H9 (cell line): ENCODE measurements at regions not wholly inside any gene's neighbourhood (a gene's known extent, or its start where the extent isn't known, plus 50 kb on each side); places are given as distances from the start of the nearest gene placed in this dataset.

Source experiments
- DNase-seq: peaks from one replicate; pipeline ENCODE4 v3.0.0-alpha.2; 2017
- H2AFZ ChIP-seq: one replicate; pipeline ENCODE4 v1.6.1; 2013; ENCODE audit warnings: mild to moderate bottlenecking, low read length, control low read depth, moderate library complexity
- H2AK5ac ChIP-seq: 2 replicates; pipeline ENCODE4 v1.6.1; 2013; ENCODE audit warnings: low read length, control low read depth, mixed read lengths; ENCODE audit not compliant: insufficient read length
- H2BK120ac ChIP-seq: one replicate; pipeline ENCODE4 v1.6.1; 2013; ENCODE audit warnings: low read depth, mild to moderate bottlenecking, low read length, control low read depth, inconsistent platforms; ENCODE audit not compliant: poor library complexity, severe bottlenecking
- H2BK12ac ChIP-seq: 2 replicates; pipeline ENCODE4 v1.6.1; 2013; ENCODE audit warnings: low read length, control low read depth, mixed read lengths, low read depth; ENCODE audit not compliant: insufficient read length
- H2BK15ac ChIP-seq: 2 replicates; pipeline ENCODE4 v1.6.1; 2013; ENCODE audit warnings: low read depth, low read length, control low read depth
- H2BK20ac ChIP-seq: one replicate; pipeline ENCODE4 v1.6.1; 2013; ENCODE audit warnings: low read depth, mild to moderate bottlenecking, low read length, control low read depth, inconsistent platforms; ENCODE audit not compliant: poor library complexity, severe bottlenecking
- H2BK5ac ChIP-seq: 2 replicates; pipeline ENCODE4 v1.6.1; 2013; ENCODE audit warnings: low read length, control low read depth, mixed read lengths; ENCODE audit not compliant: insufficient read length
- H3K14ac ChIP-seq: 2 replicates; pipeline ENCODE4 v1.6.1; 2013; ENCODE audit warnings: low read length, control low read depth; ENCODE audit not compliant: insufficient read depth
- H3K18ac ChIP-seq: 2 replicates; pipeline ENCODE4 v1.6.1; 2013; ENCODE audit warnings: low read depth, mild to moderate bottlenecking, mixed read lengths, low read length, control low read depth; ENCODE audit not compliant: insufficient read length
- H3K23ac ChIP-seq: 2 replicates; pipeline ENCODE4 v1.6.1; 2013; ENCODE audit warnings: low read length, control low read depth, mixed read lengths, low read depth; ENCODE audit not compliant: insufficient read length
- H3K23me2 ChIP-seq: 2 replicates; pipeline ENCODE4 v1.6.1; 2013; ENCODE audit warnings: low read depth, mild to moderate bottlenecking, mixed read lengths, low read length, control low read depth; ENCODE audit not compliant: insufficient read length, poor library complexity, severe bottlenecking
- H3K27ac ChIP-seq: 2 replicates; pipeline ENCODE4 v1.5.1; 2013; ENCODE audit warnings: low read length, control low read depth, mixed read lengths, low read depth; ENCODE audit not compliant: insufficient read length
- H3K27me3 ChIP-seq: 2 replicates; pipeline ENCODE4 v1.6.1; 2013; ENCODE audit warnings: low read length, control low read depth, inconsistent platforms; ENCODE audit not compliant: insufficient read depth
- H3K4ac ChIP-seq: 2 replicates; pipeline ENCODE4 v1.6.1; 2013; ENCODE audit warnings: low read depth, mild to moderate bottlenecking, control low read depth, inconsistent platforms, low read length, moderate library complexity
- H3K4me1 ChIP-seq: 2 replicates; pipeline ENCODE4 v1.6.1; 2013; ENCODE audit warnings: low read length, control low read depth, inconsistent platforms; ENCODE audit not compliant: insufficient read depth
- H3K4me2 ChIP-seq: 2 replicates; pipeline ENCODE4 v1.6.1; 2013; ENCODE audit warnings: low read length, control low read depth, mixed read lengths; ENCODE audit not compliant: insufficient read length, insufficient read depth
- H3K56ac ChIP-seq: 2 replicates; pipeline ENCODE4 v1.6.1; 2013; ENCODE audit warnings: low read depth, mild to moderate bottlenecking, mixed read lengths, low read length, control low read depth; ENCODE audit not compliant: insufficient read length
- H3K79me1 ChIP-seq: 2 replicates; pipeline ENCODE4 v1.6.1; 2013; ENCODE audit warnings: low read depth, mild to moderate bottlenecking, moderate library complexity, low read length, control low read depth, inconsistent platforms; ENCODE audit not compliant: insufficient read depth, poor library complexity, severe bottlenecking
- H3K79me2 ChIP-seq: 2 replicates; pipeline ENCODE4 v1.6.1; 2013; ENCODE audit warnings: low read length, control low read depth, inconsistent platforms; ENCODE audit not compliant: insufficient read depth
- H3K9ac ChIP-seq: 2 replicates; pipeline ENCODE4 v1.6.1; 2013; ENCODE audit warnings: low read length, control low read depth, mixed read lengths; ENCODE audit not compliant: insufficient read length; ENCODE audit errors: extremely low read depth
- H3K9me3 ChIP-seq: one replicate; pipeline ENCODE4 v1.6.1; 2013; ENCODE audit warnings: low read depth, low read length, inconsistent platforms; ENCODE audit not compliant: control insufficient read depth
- H3T11ph ChIP-seq: one replicate; pipeline ENCODE4 v1.6.1; 2013; ENCODE audit warnings: mild to moderate bottlenecking, low read length, control low read depth, inconsistent platforms
- H4K20me1 ChIP-seq: one replicate; pipeline ENCODE4 v1.6.1; 2013; ENCODE audit not compliant: control insufficient read depth, insufficient read length, insufficient read depth
- H4K5ac ChIP-seq: 2 replicates; pipeline ENCODE4 v1.6.1; 2013; ENCODE audit warnings: low read depth, mild to moderate bottlenecking, mixed read lengths, low read length, control low read depth; ENCODE audit not compliant: insufficient read length
- H4K8ac ChIP-seq: replicated peaks from 2 replicates; pipeline ENCODE4 v1.6.1; 2013; ENCODE audit warnings: low read length, control low read depth, mixed read lengths, low read depth; ENCODE audit not compliant: insufficient read length
- H4K91ac ChIP-seq: 2 replicates; pipeline ENCODE4 v1.6.1; 2013; ENCODE audit warnings: low read depth, mild to moderate bottlenecking, moderate library complexity, mixed read lengths, low read length, control low read depth; ENCODE audit not compliant: insufficient read length
- H3K27ac Mint-ChIP-seq, 3 experiments: 2 replicates in 2 of 3; 3 replicates in 1 of 3; pipeline ENCODE4 v1.8.0; 2020 to 2021; ENCODE audit warnings: mixed read lengths in 3 of 3, mild to moderate bottlenecking in 1 of 3, moderate library complexity in 1 of 3
- H3K27me3 Mint-ChIP-seq: 2 replicates; pipeline ENCODE4 v1.8.0; 2021; ENCODE audit warnings: low read depth, mild to moderate bottlenecking, moderate library complexity, mixed read lengths
- H3K36me3 Mint-ChIP-seq, 3 experiments: 2 replicates in 2 of 3; 3 replicates in 1 of 3; pipeline ENCODE4 v1.8.0; 2020 to 2021; ENCODE audit warnings: low read depth in 3 of 3, mixed read lengths in 3 of 3; ENCODE audit not compliant: insufficient read depth in 1 of 3
- H3K4me1 Mint-ChIP-seq, 2 experiments: 2 replicates each; pipeline ENCODE4 v1.8.0; 2020; ENCODE audit warnings: mixed read lengths in 2 of 2
- H3K4me3 Mint-ChIP-seq, 2 experiments: 2 replicates in 1 of 2; 3 replicates in 1 of 2; pipeline ENCODE4 v1.8.0; 2020 to 2021; ENCODE audit warnings: mild to moderate bottlenecking in 2 of 2, mixed read lengths in 2 of 2, moderate library complexity in 1 of 2
- H3K9me3 Mint-ChIP-seq, 2 experiments: 2 replicates in 1 of 2; 3 replicates in 1 of 2; pipeline ENCODE4 v1.8.0; 2020; ENCODE audit warnings: mild to moderate bottlenecking in 2 of 2, mixed read lengths in 2 of 2, moderate library complexity in 1 of 2
- WGBS: extraction: QIAGEN DNeasy Blood & Tissue Kit; methylation state at CpG from one replicate; pipeline ENCODE4 v1.1.7; 2013; ENCODE audit warnings: missing lambda C conversion rate, low lambda C conversion rate, mixed read lengths; ENCODE audit not compliant: insufficient read length; ENCODE audit errors: extremely low coverage; 5-methylcytosine and 5-hydroxymethylcytosine counted together
- TF ChIP-seq, protein P1 (sequence below): fragments of 200-600 bp; sonication (generic); conservative IDR thresholded peaks from 3 replicates; pipeline ENCODE4 v1.8.0; 2021; ENCODE audit warnings: antibody characterized with exemption, mild to moderate bottlenecking

DNA sequence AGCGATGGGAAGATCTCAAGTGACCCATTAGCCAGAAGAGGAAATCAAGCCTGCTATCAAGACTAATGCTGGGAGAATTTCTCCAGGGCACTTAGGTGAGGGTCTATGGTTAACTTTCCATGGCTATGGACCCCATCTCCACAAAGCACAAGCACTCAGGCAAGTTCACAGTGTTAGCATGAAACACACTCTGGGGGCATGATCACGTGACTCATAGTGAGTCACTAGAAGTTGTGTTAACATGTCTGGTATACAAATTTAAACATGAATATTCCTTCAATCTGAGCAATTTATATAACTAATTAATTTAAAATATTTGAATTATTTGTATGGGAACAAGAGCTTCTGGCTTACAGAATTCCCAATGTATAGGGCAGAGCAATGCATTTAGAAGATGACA lies 131.8 kb downstream of the FAM204A start:
- TF ChIP-seq, protein P1, sequence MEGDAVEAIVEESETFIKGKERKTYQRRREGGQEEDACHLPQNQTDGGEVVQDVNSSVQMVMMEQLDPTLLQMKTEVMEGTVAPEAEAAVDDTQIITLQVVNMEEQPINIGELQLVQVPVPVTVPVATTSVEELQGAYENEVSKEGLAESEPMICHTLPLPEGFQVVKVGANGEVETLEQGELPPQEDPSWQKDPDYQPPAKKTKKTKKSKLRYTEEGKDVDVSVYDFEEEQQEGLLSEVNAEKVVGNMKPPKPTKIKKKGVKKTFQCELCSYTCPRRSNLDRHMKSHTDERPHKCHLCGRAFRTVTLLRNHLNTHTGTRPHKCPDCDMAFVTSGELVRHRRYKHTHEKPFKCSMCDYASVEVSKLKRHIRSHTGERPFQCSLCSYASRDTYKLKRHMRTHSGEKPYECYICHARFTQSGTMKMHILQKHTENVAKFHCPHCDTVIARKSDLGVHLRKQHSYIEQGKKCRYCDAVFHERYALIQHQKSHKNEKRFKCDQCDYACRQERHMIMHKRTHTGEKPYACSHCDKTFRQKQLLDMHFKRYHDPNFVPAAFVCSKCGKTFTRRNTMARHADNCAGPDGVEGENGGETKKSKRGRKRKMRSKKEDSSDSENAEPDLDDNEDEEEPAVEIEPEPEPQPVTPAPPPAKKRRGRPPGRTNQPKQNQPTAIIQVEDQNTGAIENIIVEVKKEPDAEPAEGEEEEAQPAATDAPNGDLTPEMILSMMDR = no peak
- no peak overlapping the region for H2BK120ac ChIP-seq
- no CpG with 5 or more reads among the region's 2 CpGs for WGBS
- no peaks in the 10 kb centered on the region for H3K79me2 ChIP-seq
- no peaks in the 10 kb centered on the region for H3K27me3 ChIP-seq
- H3K56ac ChIP-seq = no peak overlapping the region
- H3K27ac ChIP-seq = no peak overlapping the region
- H4K20me1 ChIP-seq = no peaks in the 10 kb centered on the region
- Mint-ChIP-seq H3K9me3 (no peaks in the 10 kb centered on the region), H3K36me3 (no peaks in the 10 kb centered on the region; a peak in 1 of 7 replicates), H3K27me3 (no peaks in the 10 kb centered on the region; the same call in 1 of the 2 replicates), H3K27ac (no peak overlapping the region), H3K4me3 (no peak overlapping the region), H3K4me1 (peaks cover 7% of the 10 kb centered on the region in 2 experiments)
- H3K23me2 ChIP-seq = no peaks in the 10 kb centered on the region
- no peaks in the 10 kb centered on the region for H3K79me1 ChIP-seq
- H3K9me3 ChIP-seq = no peaks in the 10 kb centered on the region
- no peak overlapping the region for H3K4me2 ChIP-seq
- no peak overlapping the region for H3K4ac ChIP-seq
- no peak overlapping the region for H4K5ac ChIP-seq
- H3K23ac ChIP-seq = no peak overlapping the region
- DNase-seq = no peak
- H2BK20ac ChIP-seq = no peak overlapping the region
- H2AK5ac ChIP-seq = no peak overlapping the region
- H2AFZ ChIP-seq = no peak overlapping the region
- H3K4me1 ChIP-seq = no peaks in the 10 kb centered on the region
- no peak overlapping the region for H2BK5ac ChIP-seq
- no peak overlapping the region for H4K8ac ChIP-seq
- no peak overlapping the region for H2BK15ac ChIP-seq
- no peak overlapping the region for H4K91ac ChIP-seq
- H3K14ac ChIP-seq = no peak overlapping the region
- no peak overlapping the region for H2BK12ac ChIP-seq
- no peak overlapping the region for H3K18ac ChIP-seq
- H3K9ac ChIP-seq = no peak overlapping the region
- no peak overlapping the region for H3T11ph ChIP-seq
